ENCODE measurements at regions not wholly inside any gene's neighbourhood (a gene's known extent, or its start where the extent isn't known, plus 50 kb on each side); places are given as distances from the start of the nearest gene placed in this dataset.
"Not testable (repeated sequence)": the region's sequence is repeated elsewhere in the genome, so short reads cannot be mapped to it uniquely, and the experiment has no call there.

DNA sequence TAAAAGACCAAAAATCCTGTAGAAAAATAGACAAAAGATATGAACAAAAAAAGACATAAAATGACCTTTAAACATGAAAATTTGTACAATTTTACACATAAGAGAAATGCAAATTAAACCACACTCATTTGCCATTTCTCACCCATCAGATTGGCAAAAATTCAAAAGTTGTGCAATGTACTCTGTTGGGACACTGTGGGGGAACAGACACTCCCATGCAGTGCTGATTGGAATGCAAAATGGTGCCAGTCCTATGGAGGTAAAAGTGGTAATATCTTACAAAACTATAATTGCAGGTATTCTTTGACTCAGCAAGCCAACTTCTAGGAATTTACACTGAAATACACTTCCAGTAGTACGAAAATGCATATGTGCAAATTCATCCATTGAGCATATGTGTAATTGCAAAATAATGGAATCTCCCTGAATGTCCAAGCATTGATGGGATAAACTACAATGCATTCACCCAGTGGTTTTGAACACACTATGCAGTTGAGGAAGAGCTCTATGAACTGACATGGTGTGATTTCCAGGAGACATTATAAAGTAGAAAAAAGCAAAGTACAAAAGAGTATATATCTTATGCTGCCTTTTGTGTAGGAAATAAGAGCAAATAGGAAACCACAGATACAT, 201.8 kb upstream of the ZNF521 start:
- TF ChIP-seq GATA1 (IDR thresholded peaks at IDR 0.05; ENCODE audit: low read depth, low read length) (no peak), POLR2A (IDR thresholded peaks at IDR 0.05; ENCODE audit: low read length) (no peak)
- no peak for DNase-seq

DNA sequence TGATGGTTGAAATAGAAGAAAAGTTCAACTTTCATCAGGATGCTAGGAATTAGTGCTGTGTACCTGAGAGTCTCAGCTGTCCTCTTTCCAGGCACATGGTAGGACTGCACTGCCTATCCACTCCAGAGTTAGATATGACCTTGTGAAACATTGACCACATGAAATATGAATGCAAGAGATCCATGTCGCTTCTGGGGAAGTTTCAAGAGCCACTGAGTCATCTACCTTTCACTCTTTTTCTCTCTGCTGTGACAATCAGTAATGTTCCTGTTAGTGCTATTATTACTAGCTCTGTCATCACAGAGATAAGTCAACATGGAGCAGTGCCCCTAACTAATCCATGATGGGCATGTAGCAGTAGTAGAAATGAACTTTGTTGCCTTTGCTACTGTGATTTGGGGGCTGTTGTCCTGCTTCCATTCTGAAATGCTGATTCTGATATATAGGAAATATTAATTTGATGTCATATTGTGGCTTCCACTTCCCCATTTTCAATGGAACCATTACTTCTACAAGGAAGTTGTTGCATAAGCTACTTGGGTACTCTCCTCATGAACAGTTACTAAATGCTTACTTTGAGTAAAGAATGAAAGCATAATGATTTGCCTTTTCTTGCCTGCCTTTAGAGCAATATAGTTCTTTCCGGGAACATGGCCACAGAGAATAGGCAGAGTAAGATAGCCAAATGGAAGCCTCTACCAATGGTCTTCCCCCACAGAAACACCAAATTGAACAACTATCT, 192.8 kb upstream of the ZNF521 start:
- DNase-seq = no peak
- TF ChIP-seq GATA1 (IDR thresholded peaks at IDR 0.05; ENCODE audit: low read depth, low read length) = no peak
- no peak for TF ChIP-seq POLR2A (IDR thresholded peaks at IDR 0.05; ENCODE audit: low read length)

DNA sequence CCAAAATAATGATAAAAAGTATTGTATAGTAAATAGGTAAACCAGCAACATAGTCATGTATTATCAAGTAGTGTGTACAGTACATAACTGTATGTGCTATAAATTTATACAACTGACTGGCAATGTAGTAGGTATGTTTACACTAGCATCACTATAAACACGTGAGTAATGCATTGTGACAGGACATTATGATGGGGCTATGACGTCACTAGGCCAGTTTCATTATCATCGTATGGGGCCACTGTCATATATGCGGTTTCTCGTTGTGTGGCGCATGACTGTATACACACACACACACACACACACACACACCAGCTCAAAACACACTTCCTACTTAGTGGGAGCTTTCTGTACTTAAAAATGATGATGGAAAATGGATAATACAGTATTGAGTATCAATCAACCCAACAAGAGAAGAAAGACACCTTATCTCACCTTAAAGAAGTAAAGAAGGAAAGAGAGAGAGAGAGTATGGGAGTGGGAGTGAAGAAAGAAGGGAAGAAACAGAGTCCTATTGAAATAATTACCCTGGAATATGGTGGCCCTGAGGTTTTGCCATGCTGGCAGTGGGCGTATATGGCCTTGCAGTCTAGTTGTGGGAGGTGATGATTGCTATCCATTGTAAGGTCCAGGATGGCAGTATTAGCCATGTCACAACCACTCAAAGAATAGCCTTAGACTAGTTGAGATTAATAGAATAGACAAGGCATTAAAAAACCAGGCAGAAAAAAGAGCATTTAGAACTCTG, 186.4 kb upstream of the ZNF521 start:
- TF ChIP-seq GATA1 (IDR thresholded peaks at IDR 0.05; ENCODE audit: low read depth, low read length) (no peak), POLR2A (IDR thresholded peaks at IDR 0.05; ENCODE audit: low read length) (no peak)
- no peak for DNase-seq

DNA sequence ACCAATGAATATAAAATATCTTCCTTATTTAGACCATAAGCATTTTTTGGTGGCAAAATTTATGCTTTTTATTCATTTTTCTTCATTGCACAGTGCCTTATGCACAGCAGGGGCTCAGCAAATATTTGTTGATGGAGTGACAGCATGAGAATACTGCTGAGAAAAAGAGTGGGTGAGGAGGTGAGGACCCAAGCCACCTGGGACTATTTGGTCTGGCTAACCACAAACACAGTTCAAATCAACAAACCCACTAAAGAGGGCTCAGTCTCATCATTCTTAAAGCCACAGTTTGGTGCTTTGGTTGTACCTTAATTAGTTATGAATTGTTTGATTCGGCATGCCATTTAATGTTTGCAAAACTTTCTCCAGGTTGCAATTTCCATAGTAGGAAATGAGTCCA, 183.5 kb upstream of the ZNF521 start:
- TF ChIP-seq POLR2A (IDR thresholded peaks at IDR 0.05; ENCODE audit: low read length) = no peak
- no peak for TF ChIP-seq GATA1 (IDR thresholded peaks at IDR 0.05; ENCODE audit: low read depth, low read length)
- DNase-seq = no peak

DNA sequence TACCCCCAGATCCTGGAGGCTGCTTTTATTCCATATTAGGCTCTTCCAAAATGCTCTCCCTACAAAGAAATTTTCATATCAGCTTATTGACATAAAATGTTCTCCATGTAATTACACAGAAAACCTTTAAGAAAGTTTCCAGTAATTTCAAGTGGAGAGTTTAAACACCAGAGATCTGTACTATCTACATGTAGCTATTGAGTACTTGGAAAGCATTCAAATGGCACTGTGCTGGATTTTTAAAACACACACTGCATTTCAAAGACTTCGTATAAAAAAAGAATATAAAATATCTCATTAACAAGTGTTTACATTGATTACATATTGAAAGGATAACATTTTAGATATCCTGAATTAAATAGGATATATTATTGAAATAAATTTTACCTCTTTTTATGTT, 182.4 kb upstream of the ZNF521 start:
- TF ChIP-seq POLR2A (IDR thresholded peaks at IDR 0.05; ENCODE audit: low read length) = no peak
- no peak for DNase-seq

DNA sequence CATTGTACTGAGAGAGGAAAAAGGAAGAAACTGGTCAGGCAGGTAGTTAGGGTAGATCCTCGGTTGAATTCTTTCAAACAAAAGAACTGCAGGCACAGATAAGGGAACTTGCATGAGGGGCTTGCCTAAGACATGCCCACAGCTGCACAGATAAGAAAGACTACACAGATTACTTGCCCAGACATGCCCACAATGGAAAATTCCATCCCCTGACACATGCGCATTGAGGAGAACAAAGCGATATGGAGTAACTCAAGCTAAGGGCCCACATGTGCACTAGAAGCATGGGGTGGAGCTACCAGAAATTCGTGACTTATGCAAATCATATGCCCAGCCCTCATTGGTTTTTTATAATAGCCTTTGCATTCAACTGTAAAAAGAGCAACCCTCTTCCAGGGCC, 181.3 kb upstream of the ZNF521 start:
- DNase-seq = no peak
- TF ChIP-seq POLR2A (IDR thresholded peaks at IDR 0.05; ENCODE audit: low read length) = no peak
- TF ChIP-seq GATA1 (IDR thresholded peaks at IDR 0.05; ENCODE audit: low read depth, low read length) = no peak

DNA sequence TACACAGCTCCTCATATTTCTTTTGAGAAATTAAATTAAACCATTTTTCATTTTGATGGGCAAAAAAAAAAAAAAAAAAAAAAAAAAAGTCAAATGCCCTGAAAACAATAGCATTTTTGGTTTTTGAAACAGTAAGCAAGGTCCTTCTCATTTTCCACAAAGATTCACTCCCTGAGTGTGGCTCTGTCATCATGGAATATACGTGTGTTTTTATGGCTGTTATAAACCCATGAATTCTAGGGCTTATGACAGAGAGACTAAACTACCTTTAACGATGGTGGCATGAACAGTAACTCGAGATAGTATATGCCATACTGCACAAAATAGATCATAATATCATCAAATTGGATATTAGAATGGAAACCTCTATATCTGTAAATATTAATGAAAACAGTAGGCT, 179.2 kb upstream of the ZNF521 start:
- TF ChIP-seq POLR2A (IDR thresholded peaks at IDR 0.05; ENCODE audit: low read length) (no peak), GATA1 (IDR thresholded peaks at IDR 0.05; ENCODE audit: low read depth, low read length) (no peak)
- DNase-seq = no peak

DNA sequence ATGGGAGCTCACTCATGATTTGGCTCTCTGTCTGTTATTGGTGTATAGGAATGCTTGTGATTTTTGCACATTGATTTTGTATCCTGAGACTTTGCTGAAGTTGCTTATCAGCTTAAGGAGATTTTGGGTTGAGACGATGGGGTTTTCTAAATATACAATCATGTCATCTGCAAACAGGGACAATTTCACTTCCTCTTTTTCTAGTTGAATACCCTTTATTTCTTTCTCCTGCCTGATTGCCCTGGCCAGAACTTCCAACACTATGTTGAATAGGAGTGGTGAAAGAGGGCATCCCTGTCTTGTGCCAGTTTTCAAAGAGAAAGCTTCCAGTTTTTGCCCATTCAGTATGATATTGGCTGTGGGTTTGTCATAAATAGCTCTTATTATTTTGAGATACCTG, 173.8 kb upstream of the ZNF521 start:
- not testable (repeated sequence) for DNase-seq

DNA sequence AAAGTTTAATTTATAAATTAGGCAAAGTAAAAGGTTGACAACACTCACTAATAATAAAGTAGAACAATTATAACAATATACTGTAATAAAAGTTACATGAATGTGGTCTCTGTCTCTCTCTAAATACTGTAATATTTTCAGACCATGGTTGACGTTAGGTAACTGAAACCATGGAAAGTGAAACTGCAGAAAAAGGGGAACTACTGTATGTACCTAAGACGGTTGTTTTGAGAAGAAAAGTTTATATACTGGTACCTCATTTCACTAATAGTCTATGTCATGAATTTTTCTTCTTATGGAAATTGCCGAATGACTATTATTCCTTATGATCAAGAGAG, 166.7 kb upstream of the ZNF521 start:
- DNase-seq = no peak
- TF ChIP-seq GATA1 (IDR thresholded peaks at IDR 0.05; ENCODE audit: low read depth, low read length) = no peak
- no peak for TF ChIP-seq POLR2A (IDR thresholded peaks at IDR 0.05; ENCODE audit: low read length)

DNA sequence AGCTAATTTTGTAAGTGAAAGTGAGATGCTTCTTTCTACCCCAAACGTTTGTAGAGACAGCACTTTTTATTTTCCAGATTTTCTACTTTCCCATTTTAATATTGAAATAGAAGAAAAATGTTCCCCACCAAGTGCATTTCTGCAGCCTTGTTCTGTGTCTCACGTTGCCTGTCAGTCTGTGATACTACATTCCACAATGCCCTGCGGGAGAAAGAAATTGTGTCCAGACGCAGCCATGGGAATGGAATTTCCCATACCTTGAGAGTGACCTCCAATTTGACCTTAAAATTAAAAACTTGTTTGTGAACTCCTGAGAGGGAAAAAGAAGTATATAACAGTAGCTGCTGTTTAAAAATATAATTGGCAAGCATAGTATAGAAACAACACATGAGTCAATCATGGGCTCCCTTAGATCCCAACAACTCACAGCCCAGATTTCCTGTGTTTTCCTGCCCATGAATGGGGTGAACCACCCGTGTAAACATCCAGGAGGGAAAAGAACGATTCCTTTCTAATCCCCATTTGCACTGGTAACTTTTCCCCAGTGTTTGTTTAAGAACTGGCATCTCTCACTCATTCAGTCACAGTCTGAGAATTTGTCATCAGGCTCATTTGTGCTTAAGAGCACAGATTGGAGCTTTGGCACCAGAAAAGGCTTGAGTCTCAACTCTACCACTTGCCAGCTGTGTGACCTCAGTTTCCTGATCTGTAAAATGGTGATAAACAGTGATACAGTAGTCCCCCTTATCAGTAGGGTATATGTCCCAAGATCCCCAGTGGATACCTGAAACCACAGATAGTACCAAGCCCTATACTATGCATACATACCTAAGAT, 166.1 kb upstream of the ZNF521 start:
- no peak for TF ChIP-seq POLR2A (IDR thresholded peaks at IDR 0.05; ENCODE audit: low read length)
- no peak for TF ChIP-seq GATA1 (IDR thresholded peaks at IDR 0.05; ENCODE audit: low read depth, low read length)
- no peak for DNase-seq

DNA sequence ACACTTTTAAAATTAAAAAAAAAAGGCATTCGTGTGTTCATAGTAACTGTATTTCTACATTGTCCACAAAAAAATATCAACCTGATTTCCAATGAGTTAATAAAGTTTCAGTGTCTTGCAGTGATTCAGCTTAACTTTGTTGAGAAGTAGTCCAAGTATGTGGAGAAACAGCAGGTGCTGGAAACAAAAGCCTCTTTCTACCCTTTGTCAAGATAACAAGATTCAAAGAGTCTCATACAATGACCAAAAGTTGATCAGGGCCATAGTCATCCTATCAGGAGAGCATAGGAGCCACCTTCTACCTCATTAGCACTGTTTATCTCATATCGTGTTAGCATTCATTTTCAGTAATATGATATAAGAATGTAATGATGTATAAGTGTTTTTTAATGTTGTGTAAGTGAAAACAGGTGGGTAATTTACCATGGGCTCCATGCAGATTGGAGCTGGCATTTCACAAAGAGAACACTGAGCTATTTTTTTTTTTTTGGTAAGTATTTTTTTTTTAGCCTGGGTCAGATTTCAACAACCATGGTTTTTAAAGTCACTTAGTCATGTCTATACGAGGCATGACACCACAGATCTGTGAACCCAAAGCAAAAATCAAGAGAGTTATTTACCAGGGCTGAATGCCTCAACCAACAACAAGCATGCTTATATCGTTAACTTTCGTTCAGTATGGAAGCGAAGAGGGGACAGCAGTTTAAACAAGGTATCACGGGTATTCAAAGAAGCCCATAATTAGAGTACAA, 165.0 kb upstream of the ZNF521 start:
- TF ChIP-seq POLR2A (IDR thresholded peaks at IDR 0.05; ENCODE audit: low read length) (no peak), GATA1 (IDR thresholded peaks at IDR 0.05; ENCODE audit: low read depth, low read length) (no peak)
- DNase-seq = no peak

DNA sequence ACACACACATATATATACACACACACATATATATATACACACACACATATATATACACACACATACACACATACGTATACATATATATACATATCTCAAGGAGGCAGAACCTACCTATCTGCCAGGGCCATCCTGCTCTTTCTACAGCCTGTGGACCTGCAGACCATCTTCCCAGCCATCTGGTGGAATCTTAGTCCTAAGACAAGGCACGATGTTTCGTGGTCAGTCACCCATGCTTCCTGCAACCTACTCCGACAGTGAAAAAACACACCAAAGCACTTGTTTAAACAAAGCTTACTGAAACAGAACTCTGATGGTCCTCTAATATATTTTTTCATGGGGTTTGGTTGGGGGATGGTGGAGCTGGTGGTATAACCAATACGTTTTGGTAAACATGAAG, 164.2 kb upstream of the ZNF521 start:
- no peak for DNase-seq
- TF ChIP-seq GATA1 (IDR thresholded peaks at IDR 0.05; ENCODE audit: low read depth, low read length) (no peak), POLR2A (IDR thresholded peaks at IDR 0.05; ENCODE audit: low read length) (no peak)

DNA sequence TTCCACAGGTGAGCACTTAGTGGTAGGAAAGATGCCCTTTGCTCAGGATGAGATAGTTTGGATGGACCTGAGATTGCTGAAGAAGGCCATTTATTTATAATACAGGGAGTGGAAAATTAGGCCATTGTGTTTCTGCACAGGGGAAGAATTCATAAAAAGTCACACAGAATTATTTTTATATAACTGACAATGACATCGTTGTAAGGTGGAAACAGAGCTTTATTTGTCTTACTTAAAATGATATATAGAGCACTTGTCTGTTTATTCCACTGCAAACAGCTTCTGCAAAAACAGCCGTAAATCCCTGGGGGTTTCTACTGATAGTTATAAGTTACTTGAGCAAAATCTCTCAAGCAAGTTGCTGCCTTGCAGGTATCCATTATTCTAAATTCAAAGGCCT, 158.1 kb upstream of the ZNF521 start:
- TF ChIP-seq GATA1 (IDR thresholded peaks at IDR 0.05; ENCODE audit: low read depth, low read length) = no peak
- TF ChIP-seq POLR2A (IDR thresholded peaks at IDR 0.05; ENCODE audit: low read length) = no peak
- no peak for DNase-seq
